ENCODE measurements at regions not wholly inside any gene's neighbourhood (a gene's known extent, or its start where the extent isn't known, plus 50 kb on each side); places are given as distances from the start of the nearest gene placed in this dataset.

DNA sequence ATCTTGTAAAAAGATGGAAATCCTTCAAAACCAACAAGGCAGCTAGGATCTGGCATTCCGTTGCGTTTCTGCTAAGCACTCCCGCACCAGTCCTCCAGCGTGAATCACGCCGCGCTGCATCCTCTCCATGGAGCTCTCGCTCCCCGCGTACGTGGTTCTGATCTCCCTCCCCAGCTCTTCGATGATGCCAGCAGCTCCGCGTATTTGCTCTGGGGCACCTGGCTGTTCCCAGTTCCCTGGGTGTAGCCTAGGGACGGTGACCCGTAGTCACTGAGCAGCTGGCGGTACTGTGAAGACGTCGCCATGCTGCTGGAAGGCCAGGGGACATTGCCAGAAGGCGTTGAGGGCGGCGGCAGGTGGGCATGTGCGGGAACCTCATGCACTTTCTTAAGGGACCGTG lies 407.5 kb downstream of the RNF144A start:
- Histone ChIP-seq H4K8ac (replicated peaks; ENCODE audit: insufficient read length, low read depth, low read length) (no peak overlapping the region), H3K79me1 (ENCODE audit: insufficient read depth, low read depth, low read length, poor library complexity, severe bottlenecking) (no peaks in the 10 kb centered on the region), H3K4me1 (ENCODE audit: insufficient read depth, low read length) (no peaks in the 10 kb centered on the region; the same call in 1 of the 2 replicates), H2AFZ (ENCODE audit: low read length) (no peak overlapping the region), H3K27ac (ENCODE audit: insufficient read length, low read depth, low read length) (no peak overlapping the region), H3K23me2 (ENCODE audit: insufficient read length, low read depth, low read length, poor library complexity, severe bottlenecking) (no peaks in the 10 kb centered on the region), H2BK12ac (ENCODE audit: insufficient read length, low read depth, low read length) (no peak overlapping the region), H3K14ac (ENCODE audit: insufficient read depth, low read length) (peak overlapping the region; percentile 72; the same call in 1 of the 2 replicates), H3K23ac (ENCODE audit: insufficient read length, low read depth, low read length) (no peak overlapping the region), H4K20me1 (ENCODE audit: control insufficient read depth, insufficient read depth, insufficient read length) (no peaks in the 10 kb centered on the region), H3K18ac (ENCODE audit: insufficient read length, low read depth, low read length) (no peak overlapping the region), H2AK5ac (ENCODE audit: insufficient read length, low read length) (no peak overlapping the region), H4K5ac (ENCODE audit: insufficient read length, low read depth, low read length) (no peak overlapping the region), H2BK5ac (ENCODE audit: insufficient read length, low read length) (no peak overlapping the region), H3K9me3 (ENCODE audit: control insufficient read depth, low read depth, low read length) (no peaks in the 10 kb centered on the region), H2BK15ac (ENCODE audit: low read depth, low read length) (no peak overlapping the region), H3K4me2 (ENCODE audit: insufficient read depth, insufficient read length, low read length) (no peak overlapping the region), H2BK20ac (ENCODE audit: low read depth, low read length, poor library complexity, severe bottlenecking) (no peak overlapping the region), H3T11ph (ENCODE audit: low read length) (no peak overlapping the region), H3K4ac (ENCODE audit: low read depth, low read length) (no peak overlapping the region), H2BK120ac (ENCODE audit: low read depth, low read length, poor library complexity, severe bottlenecking) (no peak overlapping the region), H3K27me3 (ENCODE audit: insufficient read depth, low read length) (no peaks in the 10 kb centered on the region), H3K56ac (ENCODE audit: insufficient read length, low read depth, low read length) (no peak overlapping the region), H3K9ac (ENCODE audit: extremely low read depth, insufficient read length, low read length) (no peak overlapping the region), H3K79me2 (ENCODE audit: insufficient read depth, low read length) (no peaks in the 10 kb centered on the region), H4K91ac (ENCODE audit: insufficient read length, low read depth, low read length) (no peak overlapping the region)
- peaks cover 25% of the 10 kb centered on the region for H3K27me3 Mint-ChIP-seq (ENCODE audit: low read depth)
- peaks cover 0 to 2% of the 10 kb centered on the region in 2 experiments; a peak in 1 of 5 replicates for H3K9me3 Mint-ChIP-seq
- DNase-seq, result peak; percentile 52
- H3K36me3 Mint-ChIP-seq (ENCODE audit: insufficient read depth in 1 of 3, low read depth in 3 of 3), result no peaks in the 10 kb centered on the region
- peak overlapping the region in 1 of 2 experiments; percentile 38; a peak in 1 of 5 replicates for H3K4me3 Mint-ChIP-seq
- peaks cover 45 to 55% of the 10 kb centered on the region in 2 experiments for H3K4me1 Mint-ChIP-seq
- TF ChIP-seq, protein P1, sequence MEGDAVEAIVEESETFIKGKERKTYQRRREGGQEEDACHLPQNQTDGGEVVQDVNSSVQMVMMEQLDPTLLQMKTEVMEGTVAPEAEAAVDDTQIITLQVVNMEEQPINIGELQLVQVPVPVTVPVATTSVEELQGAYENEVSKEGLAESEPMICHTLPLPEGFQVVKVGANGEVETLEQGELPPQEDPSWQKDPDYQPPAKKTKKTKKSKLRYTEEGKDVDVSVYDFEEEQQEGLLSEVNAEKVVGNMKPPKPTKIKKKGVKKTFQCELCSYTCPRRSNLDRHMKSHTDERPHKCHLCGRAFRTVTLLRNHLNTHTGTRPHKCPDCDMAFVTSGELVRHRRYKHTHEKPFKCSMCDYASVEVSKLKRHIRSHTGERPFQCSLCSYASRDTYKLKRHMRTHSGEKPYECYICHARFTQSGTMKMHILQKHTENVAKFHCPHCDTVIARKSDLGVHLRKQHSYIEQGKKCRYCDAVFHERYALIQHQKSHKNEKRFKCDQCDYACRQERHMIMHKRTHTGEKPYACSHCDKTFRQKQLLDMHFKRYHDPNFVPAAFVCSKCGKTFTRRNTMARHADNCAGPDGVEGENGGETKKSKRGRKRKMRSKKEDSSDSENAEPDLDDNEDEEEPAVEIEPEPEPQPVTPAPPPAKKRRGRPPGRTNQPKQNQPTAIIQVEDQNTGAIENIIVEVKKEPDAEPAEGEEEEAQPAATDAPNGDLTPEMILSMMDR (conservative IDR thresholded peaks at IDR 0.05), result no peak
- WGBS (ENCODE audit: extremely low coverage, insufficient read length, low lambda C conversion rate), result no CpG with 5 or more reads among the region's 24 CpGs
- 0 out of 7 replicates have a peak overlapping the region, but pooled peaks of 1 of the 3 experiments have one; percentile 19 for H3K27ac Mint-ChIP-seq

All from H9 (cell line).